Smooth muscle cell (in vitro differentiated cells): ENCODE measurements at regions not wholly inside any gene's neighbourhood (a gene's known extent, or its start where the extent isn't known, plus 50 kb on each side); places are given as distances from the start of the nearest gene placed in this dataset.

Experiments used
- DNase-seq: peaks from one replicate; lab custom pipeline; 2025; ENCODE audit not compliant: unreplicated experiment; lab: John Stamatoyannopoulos, UW
- H2AFZ ChIP-seq: fragments of 200-600 bp; sonication (generic); 2 replicates; pipeline ENCODE4 v1.6.0; 2016; ENCODE audit warnings: antibody characterized with exemption, low read depth, mild to moderate bottlenecking
- H3F3A ChIP-seq: fragments of 200-600 bp; sonication (generic); 2 replicates; pipeline ENCODE4 v1.6.0; 2017; ENCODE audit warnings: antibody characterized with exemption, low read depth
- H3K27ac ChIP-seq: fragments of 200-600 bp; sonication (generic); 2 replicates; pipeline ENCODE4 v1.5.1; 2016; ENCODE audit warnings: low read depth, mild to moderate bottlenecking
- H3K27me3 ChIP-seq: fragments of 200-600 bp; sonication (generic); 2 replicates; pipeline ENCODE4 v1.6.1; 2016; ENCODE audit warnings: low read depth, mild to moderate bottlenecking
- H3K36me3 ChIP-seq: fragments of 200-600 bp; sonication (generic); 2 replicates; pipeline ENCODE4 v1.5.1; 2016; ENCODE audit warnings: low read depth
- H3K4me1 ChIP-seq: fragments of 200-600 bp; sonication (generic); 2 replicates; pipeline ENCODE4 v1.5.1; 2016; ENCODE audit warnings: low read depth
- H3K4me2 ChIP-seq: fragments of 200-600 bp; sonication (generic); 2 replicates; pipeline ENCODE4 v1.6.0; 2016; ENCODE audit warnings: mild to moderate bottlenecking
- H3K4me3 ChIP-seq: fragments of 200-600 bp; sonication (generic); 2 replicates; pipeline ENCODE4 v1.5.1; 2016; ENCODE audit warnings: mild to moderate bottlenecking
- H3K79me2 ChIP-seq: fragments of 200-600 bp; sonication (generic); 2 replicates; pipeline ENCODE4 v1.6.0; 2016; ENCODE audit warnings: low read depth, mild to moderate bottlenecking
- H3K9ac ChIP-seq: fragments of 200-600 bp; sonication (generic); 2 replicates; pipeline ENCODE4 v1.6.0; 2016; ENCODE audit warnings: low read depth
- H3K9me3 ChIP-seq: fragments of 200-600 bp; sonication (generic); replicated peaks from 2 replicates; pipeline ENCODE4 v1.5.1; 2016; ENCODE audit warnings: low read depth
- H4K20me1 ChIP-seq: fragments of 200-600 bp; sonication (generic); 2 replicates; pipeline ENCODE4 v1.6.0; 2016; ENCODE audit warnings: low read depth
- WGBS: methylation state at CpG from one replicate; pipeline ENCODE4 v1.1.7; 2016; ENCODE audit warnings: low lambda C conversion rate; 5-methylcytosine and 5-hydroxymethylcytosine counted together
- TF ChIP-seq, protein P1 (sequence below): fragments of 200-600 bp; sonication (generic); IDR thresholded peaks from 2 replicates; pipeline ENCODE4 v1.5.1; 2017; ENCODE audit warnings: borderline replicate concordance, mild to moderate bottlenecking, antibody characterized with exemption; ENCODE audit not compliant: insufficient read depth, poor library complexity, severe bottlenecking

DNA sequence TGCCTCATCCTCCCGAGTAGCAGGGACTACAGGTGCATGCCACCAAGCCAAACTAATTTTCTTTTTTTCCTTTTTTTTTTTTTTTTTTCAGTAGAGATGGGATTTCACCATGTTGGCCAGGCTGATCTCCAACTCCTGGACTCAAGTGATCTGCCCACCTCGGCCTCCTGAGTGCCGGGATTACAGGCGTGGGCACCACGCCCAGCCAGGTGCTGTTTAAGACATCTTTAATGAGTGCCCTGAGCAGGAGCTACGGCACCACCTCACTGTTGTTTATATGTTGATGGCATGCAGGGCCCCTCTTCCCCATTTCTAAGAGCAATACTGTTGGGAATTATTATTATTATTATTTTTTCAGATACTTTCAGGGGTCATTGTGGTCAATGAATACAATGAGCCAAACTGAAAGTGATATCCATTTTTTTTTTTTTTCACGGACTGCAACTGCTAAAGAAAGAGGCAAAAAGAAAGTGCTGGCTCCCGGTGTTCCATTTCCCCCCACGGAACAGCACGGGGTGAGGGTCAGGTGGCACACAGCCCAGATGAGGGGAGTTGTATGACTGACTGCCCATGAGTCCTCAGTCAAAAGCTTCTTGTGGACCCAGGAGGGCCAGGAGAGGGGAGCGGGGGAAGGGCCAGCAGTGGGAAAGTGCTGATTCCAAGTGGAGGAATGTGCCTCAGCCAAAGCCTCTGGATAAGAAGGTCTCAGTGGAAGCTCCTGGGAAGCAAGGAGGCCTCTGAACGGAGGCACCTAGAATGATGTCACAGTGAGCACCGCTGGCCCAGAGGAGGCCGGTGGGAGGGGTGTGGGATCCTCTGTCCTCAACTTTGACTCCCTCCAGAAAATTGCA, 101.8 kb upstream of the HPF1 start:
- H3K4me1 ChIP-seq = no peaks in the 10 kb centered on the region
- H4K20me1 ChIP-seq = no peaks in the 10 kb centered on the region
- no peak overlapping the region for H3K4me3 ChIP-seq
- H3K36me3 ChIP-seq = no peaks in the 10 kb centered on the region
- H3K27ac ChIP-seq = no peak overlapping the region
- no peak overlapping the region for H3K9ac ChIP-seq
- DNase-seq = no peak
- no peaks in the 10 kb centered on the region for H3K27me3 ChIP-seq
- H3K9me3 ChIP-seq = no peaks in the 10 kb centered on the region
- H2AFZ ChIP-seq = no peak overlapping the region
- no peaks in the 10 kb centered on the region for H3K79me2 ChIP-seq
- no peak overlapping the region for H3K4me2 ChIP-seq
- H3F3A ChIP-seq = no peaks in the 10 kb centered on the region
- 84% methylated on average over 14 of the region's 14 CpGs for WGBS
- TF ChIP-seq, protein P1, sequence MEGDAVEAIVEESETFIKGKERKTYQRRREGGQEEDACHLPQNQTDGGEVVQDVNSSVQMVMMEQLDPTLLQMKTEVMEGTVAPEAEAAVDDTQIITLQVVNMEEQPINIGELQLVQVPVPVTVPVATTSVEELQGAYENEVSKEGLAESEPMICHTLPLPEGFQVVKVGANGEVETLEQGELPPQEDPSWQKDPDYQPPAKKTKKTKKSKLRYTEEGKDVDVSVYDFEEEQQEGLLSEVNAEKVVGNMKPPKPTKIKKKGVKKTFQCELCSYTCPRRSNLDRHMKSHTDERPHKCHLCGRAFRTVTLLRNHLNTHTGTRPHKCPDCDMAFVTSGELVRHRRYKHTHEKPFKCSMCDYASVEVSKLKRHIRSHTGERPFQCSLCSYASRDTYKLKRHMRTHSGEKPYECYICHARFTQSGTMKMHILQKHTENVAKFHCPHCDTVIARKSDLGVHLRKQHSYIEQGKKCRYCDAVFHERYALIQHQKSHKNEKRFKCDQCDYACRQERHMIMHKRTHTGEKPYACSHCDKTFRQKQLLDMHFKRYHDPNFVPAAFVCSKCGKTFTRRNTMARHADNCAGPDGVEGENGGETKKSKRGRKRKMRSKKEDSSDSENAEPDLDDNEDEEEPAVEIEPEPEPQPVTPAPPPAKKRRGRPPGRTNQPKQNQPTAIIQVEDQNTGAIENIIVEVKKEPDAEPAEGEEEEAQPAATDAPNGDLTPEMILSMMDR = no peak

DNA sequence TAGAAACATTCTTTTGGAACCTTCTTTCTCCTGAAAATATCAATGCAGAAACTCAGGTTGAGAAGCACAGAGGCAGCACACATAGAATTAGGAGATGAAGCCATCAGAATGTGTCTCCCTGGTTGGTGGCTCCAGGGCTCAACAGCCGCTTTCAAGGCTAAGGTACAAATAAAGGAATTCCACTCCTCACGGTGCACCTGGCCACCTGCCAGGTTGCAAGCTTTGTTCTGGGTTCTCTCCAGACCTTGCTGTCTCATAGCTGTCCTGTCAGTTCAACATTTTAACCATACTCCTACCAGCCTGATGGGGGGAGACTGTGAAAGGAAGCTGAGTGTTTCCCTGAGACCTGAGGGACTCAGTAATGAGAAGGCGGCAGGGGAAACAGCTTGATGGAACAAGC, 96.3 kb upstream of the HPF1 start:
- Histone ChIP-seq H3K27ac (no peak overlapping the region), H3K36me3 (no peaks in the 10 kb centered on the region), H4K20me1 (no peaks in the 10 kb centered on the region), H3K9me3 (no peaks in the 10 kb centered on the region), H3K9ac (no peak overlapping the region), H3K27me3 (no peaks in the 10 kb centered on the region), H3K4me1 (no peaks in the 10 kb centered on the region), H3K4me3 (no peak overlapping the region), H3K4me2 (no peak overlapping the region), H2AFZ (no peak overlapping the region), H3K79me2 (no peaks in the 10 kb centered on the region), H3F3A (no peaks in the 10 kb centered on the region)
- TF ChIP-seq, protein P1 = no peak
- WGBS = 64% methylated on average over 3 of the region's 3 CpGs
- no peak for DNase-seq

DNA sequence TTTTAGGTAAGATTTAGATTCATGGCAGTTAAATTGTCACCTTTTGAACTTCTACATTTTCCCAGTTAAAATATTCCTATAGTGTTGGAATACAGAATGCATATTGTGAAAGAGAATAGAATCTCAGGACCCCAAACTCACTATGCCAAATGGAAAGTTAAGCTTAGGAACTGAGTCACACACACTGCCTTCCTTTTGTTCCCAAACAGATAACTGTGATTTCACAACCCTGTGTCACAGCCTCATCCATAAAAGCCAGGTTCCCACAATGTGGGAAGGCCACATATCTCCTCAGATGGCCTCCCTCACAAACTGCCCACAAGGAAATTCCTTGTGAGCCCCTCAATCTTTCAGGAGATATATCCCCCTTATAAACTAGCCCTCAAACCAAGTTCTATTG, 94.7 kb upstream of the HPF1 start:
- H3F3A ChIP-seq = no peaks in the 10 kb centered on the region
- no peaks in the 10 kb centered on the region for H3K9me3 ChIP-seq
- H3K27ac ChIP-seq = no peak overlapping the region
- no peak overlapping the region for H2AFZ ChIP-seq
- TF ChIP-seq, protein P1 = no peak
- H3K4me1 ChIP-seq = no peaks in the 10 kb centered on the region
- no peaks in the 10 kb centered on the region for H3K27me3 ChIP-seq
- no peak overlapping the region for H3K9ac ChIP-seq
- no peaks in the 10 kb centered on the region for H4K20me1 ChIP-seq
- H3K4me3 ChIP-seq = no peak overlapping the region
- no peak for DNase-seq
- no peak overlapping the region for H3K4me2 ChIP-seq
- no peaks in the 10 kb centered on the region for H3K36me3 ChIP-seq
- H3K79me2 ChIP-seq = no peaks in the 10 kb centered on the region

DNA sequence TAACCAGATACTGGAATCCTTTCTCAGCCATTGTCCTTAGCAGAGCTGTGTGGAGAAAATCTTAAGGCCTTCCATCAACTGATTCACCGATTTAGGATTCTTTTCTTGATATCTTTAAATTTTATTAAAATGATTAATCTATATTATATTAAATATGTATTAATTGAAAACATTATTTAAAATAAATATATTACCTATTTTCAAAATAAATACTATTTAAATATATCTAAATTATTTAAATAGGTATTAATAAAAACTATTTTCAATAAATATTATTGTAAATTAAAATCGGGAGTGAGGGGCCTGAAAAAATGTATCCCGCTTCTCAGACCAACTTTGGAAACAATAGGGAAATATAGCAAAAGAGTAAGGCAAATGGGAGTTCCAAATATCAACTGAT, 94.0 kb upstream of the HPF1 start:
- Histone ChIP-seq H3K27me3 (no peaks in the 10 kb centered on the region), H3F3A (no peaks in the 10 kb centered on the region), H3K79me2 (no peaks in the 10 kb centered on the region), H3K27ac (no peak overlapping the region), H3K9me3 (no peaks in the 10 kb centered on the region), H4K20me1 (no peaks in the 10 kb centered on the region), H2AFZ (no peak overlapping the region), H3K4me2 (no peak overlapping the region), H3K9ac (no peak overlapping the region), H3K36me3 (no peaks in the 10 kb centered on the region), H3K4me1 (no peaks in the 10 kb centered on the region), H3K4me3 (no peak overlapping the region)
- TF ChIP-seq, protein P1 = no peak
- WGBS = 95% methylated on average over 3 of the region's 3 CpGs
- DNase-seq = no peak
